ENCODE measurements at regions not wholly inside any gene's neighbourhood (a gene's known extent, or its start where the extent isn't known, plus 50 kb on each side); places are given as distances from the start of the nearest gene placed in this dataset.

GRCh38 chr12:20282401-20282800, 85.9 kb upstream of the PDE3A start:
- DNase-seq = no peak

GRCh38 chr12:20283482-20283881, 84.9 kb upstream of the PDE3A start:
- no peak for DNase-seq

GRCh38 chr12:20289520-20289919, 78.8 kb upstream of the PDE3A start:
- DNase-seq = no peak

- DNase-seq = no peak
Measured at GRCh38 chr12:20300457-20300856, 67.9 kb upstream of the PDE3A start.

- DNase-seq = no peak
Measured at GRCh38 chr12:20305470-20305869, 62.9 kb upstream of the PDE3A start.

GRCh38 chr12:20309504-20310148, 58.7 kb upstream of the PDE3A start:
- no peak for DNase-seq

GRCh38 chr12:20314328-20314727, 54.0 kb upstream of the PDE3A start:
- no peak for DNase-seq

- DNase-seq = no peak
Measured at GRCh38 chr12:20317554-20317953, 50.8 kb upstream of the PDE3A start.
